Keratinocyte (primary cell): ENCODE measurements at regions not wholly inside any gene's neighbourhood (a gene's known extent, or its start where the extent isn't known, plus 50 kb on each side); places are given as distances from the start of the nearest gene placed in this dataset.

Experiments
- EZH2 ChIP-seq: IDR thresholded peaks from one replicate; pipeline ENCODE4 v1.6.1; 2012; ENCODE audit warnings: inconsistent platforms, mild to moderate bottlenecking, low read length, moderate library complexity
- TF ChIP-seq, protein P1 (sequence below), 3 experiments: IDR thresholded peaks in 1 of 3; conservative IDR thresholded peaks in 1 of 3; optimal IDR thresholded peaks in 1 of 3; 2 replicates in 2 of 3; 3 replicates in 1 of 3; pipeline versions ENCODE3 to v1.5.1; 2011; ENCODE audit warnings: low read length in 3 of 3, mild to moderate bottlenecking in 3 of 3, moderate library complexity in 2 of 3, control low read depth in 1 of 3, inconsistent platforms in 1 of 3; ENCODE audit not compliant: insufficient read depth in 2 of 3; ENCODE audit errors: extremely low read depth in 1 of 3

DNA sequence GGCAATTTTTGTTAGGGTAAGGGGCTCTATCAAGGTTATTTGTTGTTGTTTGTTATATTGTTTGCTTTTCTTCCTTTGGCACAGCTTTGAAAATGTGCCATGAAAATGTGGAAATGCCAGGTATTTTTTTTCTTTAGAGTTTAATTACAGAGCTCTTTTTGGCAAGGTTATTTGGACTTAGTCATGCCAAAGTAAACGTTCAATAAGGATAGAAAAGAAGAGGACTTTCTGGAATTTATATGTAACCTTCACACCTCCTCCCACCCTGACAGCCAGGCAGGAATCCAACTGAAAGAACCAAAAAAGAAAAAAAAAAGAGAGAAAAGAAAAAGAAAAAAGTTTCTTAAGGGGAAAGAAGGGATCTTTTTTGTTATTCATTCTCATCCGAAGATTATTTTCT lies 217.8 kb downstream of the KITLG start:
- TF ChIP-seq, protein P1, sequence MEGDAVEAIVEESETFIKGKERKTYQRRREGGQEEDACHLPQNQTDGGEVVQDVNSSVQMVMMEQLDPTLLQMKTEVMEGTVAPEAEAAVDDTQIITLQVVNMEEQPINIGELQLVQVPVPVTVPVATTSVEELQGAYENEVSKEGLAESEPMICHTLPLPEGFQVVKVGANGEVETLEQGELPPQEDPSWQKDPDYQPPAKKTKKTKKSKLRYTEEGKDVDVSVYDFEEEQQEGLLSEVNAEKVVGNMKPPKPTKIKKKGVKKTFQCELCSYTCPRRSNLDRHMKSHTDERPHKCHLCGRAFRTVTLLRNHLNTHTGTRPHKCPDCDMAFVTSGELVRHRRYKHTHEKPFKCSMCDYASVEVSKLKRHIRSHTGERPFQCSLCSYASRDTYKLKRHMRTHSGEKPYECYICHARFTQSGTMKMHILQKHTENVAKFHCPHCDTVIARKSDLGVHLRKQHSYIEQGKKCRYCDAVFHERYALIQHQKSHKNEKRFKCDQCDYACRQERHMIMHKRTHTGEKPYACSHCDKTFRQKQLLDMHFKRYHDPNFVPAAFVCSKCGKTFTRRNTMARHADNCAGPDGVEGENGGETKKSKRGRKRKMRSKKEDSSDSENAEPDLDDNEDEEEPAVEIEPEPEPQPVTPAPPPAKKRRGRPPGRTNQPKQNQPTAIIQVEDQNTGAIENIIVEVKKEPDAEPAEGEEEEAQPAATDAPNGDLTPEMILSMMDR (optimal IDR thresholded peaks at IDR 0.05 in 1 of 3, IDR thresholded peaks at IDR 0.05 in 1 of 3, conservative IDR thresholded peaks at IDR 0.05 in 1 of 3; ENCODE audit: extremely low read depth in 1 of 3, insufficient read depth in 2 of 3, low read length in 3 of 3) = no peak
- TF ChIP-seq EZH2 = no peak
